ENCODE measurements at regions not wholly inside any gene's neighbourhood (a gene's known extent, or its start where the extent isn't known, plus 50 kb on each side); places are given as distances from the start of the nearest gene placed in this dataset.

GRCh38 chr1:190754666-190755065 is 277.0 kb upstream of the BRINP3 start:
- 2% methylated on average over 1 of the region's 1 CpG for WGBS
- peaks cover 0 to 9% (median 7%) of the 10 kb centered on the region in 4 donors for H3K4me1 ChIP-seq
- intact Hi-C loops (cut with DNase I): no loop called here
- H3K27ac ChIP-seq (replicated peaks in 1 of 4): no peak overlapping the region
- no peaks in the 10 kb centered on the region for H3K36me3 ChIP-seq
- H3K27me3 ChIP-seq: no peaks in the 10 kb centered on the region
- no peak for TF ChIP-seq EP300 (IDR thresholded peaks at IDR 0.05)
- no peak for TF ChIP-seq POLR2A (IDR thresholded peaks at IDR 0.05; ENCODE audit: low read depth)
- no peak for TF ChIP-seq POLR2AphosphoS5 (IDR thresholded peaks at IDR 0.05)
- no peak for TF ChIP-seq CTCF (IDR thresholded peaks at IDR 0.05)
- no peaks in the 10 kb centered on the region for H3K9me3 ChIP-seq
- DNase-seq (ENCODE audit: extremely low spot score): no peak
- no peak overlapping the region for H3K4me3 ChIP-seq

GRCh38 chr1:190759807-190760206 is 282.1 kb upstream of the BRINP3 start:
- Histone ChIP-seq H3K36me3 (no peaks in the 10 kb centered on the region), H3K9me3 (no peaks in the 10 kb centered on the region), H3K4me1 (peaks cover 0 to 1% (median under 1%) of the 10 kb centered on the region in 4 donors), H3K4me3 (no peak overlapping the region), H3K27me3 (no peaks in the 10 kb centered on the region), H3K27ac (replicated peaks in 1 of 4) (no peak overlapping the region)
- TF ChIP-seq CTCF (IDR thresholded peaks at IDR 0.05): no peak
- no peak for TF ChIP-seq POLR2AphosphoS5 (IDR thresholded peaks at IDR 0.05)
- no peak for TF ChIP-seq POLR2A (IDR thresholded peaks at IDR 0.05; ENCODE audit: low read depth)
- TF ChIP-seq EP300 (IDR thresholded peaks at IDR 0.05): no peak
- intact Hi-C loops (cut with DNase I): no loop called here
- no peak for DNase-seq (ENCODE audit: extremely low spot score)

- intact Hi-C loops (cut with DNase I): no loop called here
- Histone ChIP-seq H3K4me3 (no peak overlapping the region), H3K9me3 (no peaks in the 10 kb centered on the region), H3K36me3 (no peaks in the 10 kb centered on the region), H3K27ac (replicated peaks in 1 of 4) (no peak overlapping the region), H3K4me1 (no peaks in the 10 kb centered on the region), H3K27me3 (no peaks in the 10 kb centered on the region)
- WGBS: 33% methylated on average over 3 of the region's 3 CpGs
- TF ChIP-seq POLR2A (IDR thresholded peaks at IDR 0.05; ENCODE audit: low read depth) (no peak), EP300 (IDR thresholded peaks at IDR 0.05) (no peak)
- DNase-seq (ENCODE audit: extremely low spot score): no peak
These were observed 284.7 kb upstream of the BRINP3 start for GRCh38 chr1:190762325-190762724.

- H3K4me1 ChIP-seq: no peaks in the 10 kb centered on the region
- H3K9me3 ChIP-seq: no peaks in the 10 kb centered on the region
- no peak overlapping the region for H3K4me3 ChIP-seq
- TF ChIP-seq POLR2AphosphoS5 (IDR thresholded peaks at IDR 0.05) (no peak), POLR2A (IDR thresholded peaks at IDR 0.05; ENCODE audit: low read depth) (no peak), CTCF (IDR thresholded peaks at IDR 0.05) (no peak), EP300 (IDR thresholded peaks at IDR 0.05) (no peak)
- no peak overlapping the region for H3K27ac ChIP-seq (replicated peaks in 1 of 4)
- intact Hi-C loops (cut with DNase I): no loop called here
- no peaks in the 10 kb centered on the region for H3K36me3 ChIP-seq
- WGBS: 96% methylated on average over 10 of the region's 10 CpGs
- no peak for DNase-seq (ENCODE audit: extremely low spot score)
- no peaks in the 10 kb centered on the region for H3K27me3 ChIP-seq
These were observed 315.2 kb upstream of the BRINP3 start for GRCh38 chr1:190792873-190793272.

GRCh38 chr1:190807629-190808028 is 330.0 kb upstream of the BRINP3 start:
- intact Hi-C loops (cut with DNase I): no loop called here
- DNase-seq (ENCODE audit: extremely low spot score): no peak
- H3K4me1 ChIP-seq: no peaks in the 10 kb centered on the region
- H3K27ac ChIP-seq (replicated peaks in 1 of 4): no peak overlapping the region
- no peaks in the 10 kb centered on the region for H3K27me3 ChIP-seq
- no peaks in the 10 kb centered on the region for H3K36me3 ChIP-seq
- WGBS: 65% methylated on average over 1 of the region's 1 CpG
- no peaks in the 10 kb centered on the region for H3K9me3 ChIP-seq
- H3K4me3 ChIP-seq: no peak overlapping the region
- TF ChIP-seq POLR2AphosphoS5 (IDR thresholded peaks at IDR 0.05) (no peak), POLR2A (IDR thresholded peaks at IDR 0.05; ENCODE audit: low read depth) (no peak), CTCF (IDR thresholded peaks at IDR 0.05) (no peak)
